ENCODE measurements at regions not wholly inside any gene's neighbourhood (a gene's known extent, or its start where the extent isn't known, plus 50 kb on each side); places are given as distances from the start of the nearest gene placed in this dataset.
"Not testable (repeated sequence)": the region's sequence is repeated elsewhere in the genome, so short reads cannot be mapped to it uniquely, and the experiment has no call there.

GRCh38 chr10:33653584-33654367 lies 319.3 kb upstream of the NRP1 start:
- DNase-seq (ENCODE audit: low spot score) = no peak
- in situ Hi-C loops (cut with MboI; ENCODE audit: low pct_unique_long_range_greater_than_20kb, low sequenced_read_pairs, unreplicated experiment) = no loop called here
- no peak for TF ChIP-seq CTCF (IDR thresholded peaks at IDR 0.05; ENCODE audit: extremely low read depth, insufficient read depth, missing control alignments)

- in situ Hi-C loops (cut with MboI; ENCODE audit: low pct_unique_long_range_greater_than_20kb, low sequenced_read_pairs, unreplicated experiment) = no loop called here
- DNase-seq (ENCODE audit: low spot score) = no peak
- TF ChIP-seq CTCF (IDR thresholded peaks at IDR 0.05; ENCODE audit: extremely low read depth, insufficient read depth, missing control alignments) = no peak
Observed at GRCh38 chr10:33652870-33653269, 318.4 kb upstream of the NRP1 start.

GRCh38 chr10:33650131-33650530 lies 315.7 kb upstream of the NRP1 start:
- DNase-seq (ENCODE audit: low spot score); in situ Hi-C loops (cut with MboI; ENCODE audit: low pct_unique_long_range_greater_than_20kb, low sequenced_read_pairs, unreplicated experiment): not testable (repeated sequence)

GRCh38 chr10:33643042-33643441 lies 308.6 kb upstream of the NRP1 start:
- no peak for TF ChIP-seq CTCF (IDR thresholded peaks at IDR 0.05; ENCODE audit: extremely low read depth, insufficient read depth, missing control alignments)
- in situ Hi-C loops (cut with MboI; ENCODE audit: low pct_unique_long_range_greater_than_20kb, low sequenced_read_pairs, unreplicated experiment) = no loop called here
- no peak for DNase-seq (ENCODE audit: low spot score)

- no peak for TF ChIP-seq CTCF (IDR thresholded peaks at IDR 0.05; ENCODE audit: extremely low read depth, insufficient read depth, missing control alignments)
- in situ Hi-C loops (cut with MboI; ENCODE audit: low pct_unique_long_range_greater_than_20kb, low sequenced_read_pairs, unreplicated experiment) = no loop called here
- no peak for DNase-seq (ENCODE audit: low spot score)
Observed at GRCh38 chr10:33638891-33639290, 304.4 kb upstream of the NRP1 start.

- TF ChIP-seq CTCF (IDR thresholded peaks at IDR 0.05; ENCODE audit: extremely low read depth, insufficient read depth, missing control alignments) = no peak
- no peak for DNase-seq (ENCODE audit: low spot score)
- in situ Hi-C loops (cut with MboI; ENCODE audit: low pct_unique_long_range_greater_than_20kb, low sequenced_read_pairs, unreplicated experiment) = no loop called here
Observed at GRCh38 chr10:33638374-33638773, 303.9 kb upstream of the NRP1 start.

GRCh38 chr10:33635967-33636515 lies 301.6 kb upstream of the NRP1 start:
- DNase-seq (ENCODE audit: low spot score) = no peak
- no peak for TF ChIP-seq CTCF (IDR thresholded peaks at IDR 0.05; ENCODE audit: extremely low read depth, insufficient read depth, missing control alignments)
- in situ Hi-C loops (cut with MboI; ENCODE audit: low pct_unique_long_range_greater_than_20kb, low sequenced_read_pairs, unreplicated experiment) = no loop called here
